GM19035 (cell line): ENCODE measurements at regions not wholly inside any gene's neighbourhood (a gene's known extent, or its start where the extent isn't known, plus 50 kb on each side); places are given as distances from the start of the nearest gene placed in this dataset.
"Not testable (repeated sequence)": the region's sequence is repeated elsewhere in the genome, so short reads cannot be mapped to it uniquely, and the experiment has no call there.

ENCODE experiments used
- ATAC-seq: cut with Tn5 transposase; IDR thresholded peaks from one replicate; pipeline ENCODE4 v1.9.1; 2021; ENCODE audit not compliant: unreplicated experiment

DNA sequence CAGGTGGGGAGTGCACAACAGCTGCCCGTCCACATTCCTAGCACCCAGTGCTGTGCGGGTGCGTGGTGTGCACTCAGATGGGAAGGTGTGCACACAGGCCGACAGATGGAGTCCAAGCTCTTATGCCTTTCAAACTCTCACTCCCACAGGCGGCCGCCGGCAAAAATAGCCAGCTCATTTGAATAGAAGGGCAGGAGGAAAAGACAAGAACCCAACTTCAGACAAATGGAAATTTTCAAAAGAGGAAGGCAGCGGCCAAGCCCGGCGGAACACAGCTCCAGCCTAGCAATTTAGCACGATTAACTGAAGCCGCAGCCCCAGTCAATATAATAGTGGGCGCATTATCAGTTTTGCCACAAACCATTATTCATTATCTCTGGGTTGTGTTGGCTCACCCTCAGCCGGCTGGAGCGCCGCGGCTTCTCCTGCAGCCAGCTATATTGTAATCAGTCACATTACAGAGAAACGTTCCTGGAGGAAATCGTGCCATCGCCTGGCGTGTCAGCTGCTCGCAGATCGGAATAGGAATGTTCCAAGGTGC, 103.9 kb upstream of the SEC14L1 start:
- no peak for ATAC-seq

DNA sequence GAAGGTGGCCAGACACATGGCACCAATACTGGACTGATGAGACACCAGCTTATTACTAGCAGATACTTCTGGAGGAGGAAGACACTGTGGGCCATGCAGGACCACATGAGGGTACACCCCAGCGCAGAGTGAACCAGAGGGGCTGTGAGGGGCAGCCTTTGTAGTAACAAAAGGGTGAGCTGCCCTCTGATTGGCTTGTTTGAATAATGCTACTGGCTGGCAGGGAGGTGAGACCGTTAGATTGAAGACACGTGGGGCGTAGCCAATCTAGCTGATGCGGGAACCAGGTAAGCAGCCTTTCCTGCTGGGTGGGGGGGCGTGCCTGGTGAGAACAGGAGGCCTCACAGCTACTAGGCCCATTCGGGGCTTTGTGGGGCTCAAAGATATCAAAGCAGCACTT, 102.8 kb upstream of the SEC14L1 start:
- no peak for ATAC-seq

GRCh38 chr17:77038884-77039555, 101.7 kb upstream of the SEC14L1 start:
- ATAC-seq, result no peak

GRCh38 chr17:77042476-77043231, 98.1 kb upstream of the SEC14L1 start:
- no peak for ATAC-seq

GRCh38 chr17:77045441-77046041, 95.2 kb upstream of the SEC14L1 start:
- no peak for ATAC-seq

GRCh38 chr17:77049440-77049839, 91.3 kb upstream of the SEC14L1 start:
- ATAC-seq, result no peak

GRCh38 chr17:77050901-77051300, 89.9 kb upstream of the SEC14L1 start:
- ATAC-seq, result not testable (repeated sequence)

GRCh38 chr17:77054936-77055335, 85.8 kb upstream of the SEC14L1 start:
- ATAC-seq, result no peak

DNA sequence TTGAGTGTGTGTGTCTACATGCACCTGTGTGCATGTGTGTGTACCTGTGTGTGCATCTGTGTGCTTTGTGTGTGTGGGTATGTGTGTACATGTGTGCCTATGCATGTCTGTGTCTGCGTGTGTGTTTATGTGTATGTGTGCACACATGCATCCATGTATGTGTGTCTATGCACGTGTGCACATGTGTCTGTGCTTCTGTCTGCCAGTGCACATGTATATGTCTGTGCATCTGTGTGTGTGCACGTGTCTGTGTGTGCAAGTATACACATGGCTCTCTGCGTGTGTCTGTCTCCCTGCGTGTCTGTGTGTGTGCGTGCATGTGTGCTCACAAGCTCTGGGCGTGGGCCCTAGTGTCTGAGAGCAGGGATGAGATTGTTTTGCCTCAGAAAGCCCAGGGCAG, 85.3 kb upstream of the SEC14L1 start:
- ATAC-seq, result no peak

DNA sequence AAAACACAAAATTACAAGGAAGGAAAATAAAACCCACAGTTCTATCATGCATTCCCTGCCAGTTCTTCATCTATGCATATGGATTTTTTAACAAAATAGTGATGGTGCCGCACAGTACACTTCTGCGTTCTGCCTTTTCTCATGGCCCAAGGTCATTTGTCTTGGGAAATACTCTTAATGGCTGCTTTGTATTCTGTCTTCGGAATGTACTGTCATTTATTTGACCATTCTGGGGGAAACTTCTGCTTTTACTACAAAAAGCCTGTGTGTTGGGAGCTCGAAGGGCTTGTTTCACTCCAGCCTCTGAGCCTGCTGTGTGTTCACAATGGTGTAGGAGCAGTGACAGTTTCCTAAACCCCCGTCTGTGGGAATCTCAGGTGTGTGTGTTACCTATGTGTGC, 82.8 kb upstream of the SEC14L1 start:
- no peak for ATAC-seq

GRCh38 chr17:77061669-77062068, 79.1 kb upstream of the SEC14L1 start:
- no peak for ATAC-seq

DNA sequence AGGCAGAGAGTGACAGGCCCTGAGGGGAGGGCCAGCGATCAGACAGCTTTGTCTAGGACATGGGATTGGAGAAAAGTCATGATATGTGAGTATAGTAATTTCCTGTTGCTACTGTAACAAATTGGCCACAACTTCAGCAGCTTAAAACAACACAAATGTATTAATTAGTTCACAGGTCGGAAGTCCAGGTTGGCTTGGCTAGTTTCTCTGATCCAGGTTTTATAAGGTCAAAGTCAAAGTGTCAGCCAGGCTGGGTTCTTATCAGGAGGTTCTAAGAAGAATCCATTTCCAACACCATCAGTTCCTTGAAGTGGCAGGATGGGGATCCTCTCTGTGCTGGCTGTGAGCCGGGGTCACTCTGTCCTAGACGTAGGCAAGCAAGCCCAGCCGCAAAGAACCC, 76.2 kb upstream of the SEC14L1 start:
- no peak for ATAC-seq

GRCh38 chr17:77066165-77066564, 74.6 kb upstream of the SEC14L1 start:
- no peak for ATAC-seq

DNA sequence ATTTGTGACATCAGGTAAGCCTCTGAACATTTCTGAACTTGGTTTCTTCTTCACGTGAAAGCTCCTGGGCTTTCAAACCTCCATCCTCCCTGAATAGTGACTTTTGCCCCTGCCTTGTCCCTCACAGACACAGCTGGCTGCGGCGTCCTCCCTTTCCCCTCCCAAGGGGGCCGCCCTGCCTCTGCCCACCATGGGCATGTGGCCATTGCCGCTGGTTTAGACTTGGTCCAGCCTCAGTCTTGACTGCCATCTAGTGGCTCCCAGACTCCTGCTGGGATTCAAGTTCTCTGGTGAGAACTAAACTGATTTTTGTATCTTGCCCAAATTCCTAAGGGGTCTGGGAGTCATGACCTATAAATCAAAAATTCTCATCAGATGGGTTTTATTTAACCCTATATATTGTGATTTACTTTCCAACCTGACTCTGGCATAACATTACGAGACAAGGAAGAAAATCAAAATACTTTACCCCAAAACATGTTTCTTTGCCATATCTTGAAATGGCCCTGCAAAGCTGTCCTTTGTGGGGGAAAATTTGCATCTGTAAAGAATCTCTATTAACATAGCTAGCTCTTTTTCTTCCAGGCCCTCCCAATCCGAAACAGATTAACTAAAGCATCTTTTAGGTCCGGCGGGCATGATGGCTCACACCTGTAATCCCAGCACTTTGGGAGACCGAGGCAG, 73.9 kb upstream of the SEC14L1 start:
- not testable (repeated sequence) for ATAC-seq

DNA sequence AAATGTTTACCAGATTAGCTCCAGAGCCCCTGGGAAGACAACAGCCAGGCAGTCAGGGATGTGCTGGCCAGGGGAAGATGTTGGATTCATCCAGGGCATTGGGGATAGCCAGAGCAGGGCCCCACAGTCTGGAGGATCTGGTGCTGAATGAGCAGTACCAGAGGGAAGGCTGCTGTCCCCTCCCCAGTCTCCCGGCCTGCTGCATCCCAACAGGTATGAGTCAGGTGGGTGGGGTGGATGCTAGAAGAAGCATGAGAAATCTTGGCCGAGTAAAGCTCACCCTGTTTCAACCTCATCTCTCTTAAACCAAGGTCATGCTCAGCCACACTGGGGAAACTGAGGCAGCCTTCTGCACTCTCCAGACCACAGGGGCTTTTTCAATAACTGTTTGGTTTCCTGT, 71.9 kb upstream of the SEC14L1 start:
- ATAC-seq, result no peak

DNA sequence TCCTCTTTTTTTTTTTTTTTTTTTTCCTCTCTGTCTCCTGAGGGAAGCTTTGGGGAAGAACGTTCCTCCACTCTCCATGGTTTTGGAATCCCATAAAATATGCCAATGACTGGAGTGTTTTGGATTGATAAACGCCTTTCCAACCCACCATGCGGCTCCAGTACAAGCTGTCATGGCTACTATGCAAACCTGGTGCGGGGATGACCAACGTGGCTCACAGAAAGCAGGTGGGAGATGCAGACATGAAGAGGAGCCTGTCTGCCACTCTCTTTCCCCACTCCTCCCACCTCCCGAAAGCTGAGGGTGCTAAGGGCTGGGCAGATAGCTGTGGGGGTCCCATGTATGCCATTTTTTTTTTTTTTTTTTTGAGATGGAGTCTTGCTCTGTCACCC, 69.9 kb upstream of the SEC14L1 start:
- no peak for ATAC-seq

- no peak for ATAC-seq
Measured at GRCh38 chr17:77071925-77072490, 68.8 kb upstream of the SEC14L1 start.

DNA sequence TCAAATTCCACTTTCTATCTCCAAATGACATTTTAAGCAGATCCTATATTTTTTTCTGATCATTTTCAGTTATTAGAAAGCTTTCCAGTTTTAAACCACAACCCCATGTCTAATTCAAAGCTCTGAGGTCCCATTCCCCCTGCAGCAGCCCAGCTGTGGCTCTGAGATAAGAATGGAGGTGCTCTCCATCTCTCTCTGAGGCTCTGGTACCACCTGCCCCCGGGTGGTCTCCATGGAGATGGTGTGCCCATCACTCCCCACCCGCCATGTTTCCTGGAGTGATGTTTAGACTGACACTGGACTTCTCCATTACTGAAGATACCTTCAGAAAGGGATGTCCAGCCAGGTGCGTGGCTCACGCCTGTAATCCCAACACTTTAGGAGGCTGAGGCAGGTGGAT, 68.1 kb upstream of the SEC14L1 start:
- ATAC-seq, result no peak

DNA sequence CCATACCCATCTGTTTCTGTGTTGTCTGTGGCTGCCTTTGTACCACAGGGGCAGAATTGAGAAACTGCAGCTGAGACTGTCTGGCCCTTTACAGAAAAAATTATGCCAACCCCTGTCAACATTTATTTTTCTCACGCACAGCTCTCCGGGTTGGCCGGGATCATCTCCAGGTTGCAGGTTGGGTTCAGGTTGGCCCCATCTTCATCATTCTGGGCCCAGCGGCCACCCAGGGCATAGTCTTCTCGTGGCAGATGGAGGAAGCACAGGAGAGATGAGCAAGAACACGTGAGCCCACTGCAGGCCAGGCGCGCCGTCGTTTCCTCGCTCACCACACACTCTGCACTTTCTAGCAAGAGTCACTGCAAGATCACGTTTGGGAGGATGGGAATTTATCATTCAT, 66.1 kb upstream of the SEC14L1 start:
- no peak for ATAC-seq

GRCh38 chr17:77076124-77076830, 64.5 kb upstream of the SEC14L1 start:
- no peak for ATAC-seq

DNA sequence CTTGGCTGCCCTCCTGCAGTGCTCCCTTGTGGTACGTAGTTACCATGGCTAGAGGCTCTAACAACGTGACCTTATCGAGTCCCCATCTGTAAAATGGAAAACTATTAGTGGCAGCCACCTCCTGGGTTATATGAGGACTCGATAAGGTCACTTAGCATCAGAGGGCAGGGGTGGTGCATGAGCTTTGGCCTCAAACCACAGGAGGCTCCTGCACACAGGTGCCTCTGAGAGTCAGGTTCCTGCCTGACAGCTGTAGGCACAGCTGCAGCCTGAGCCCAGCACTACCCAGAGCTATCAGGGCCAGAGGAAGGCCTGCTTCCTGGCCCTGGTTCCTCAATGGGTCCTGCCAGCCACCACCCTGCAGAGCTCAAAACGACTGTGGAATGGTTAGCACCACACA, 57.2 kb upstream of the SEC14L1 start:
- no peak for ATAC-seq
